ENCODE measurements at regions not wholly inside any gene's neighbourhood (a gene's known extent, or its start where the extent isn't known, plus 50 kb on each side); places are given as distances from the start of the nearest gene placed in this dataset.

DNA sequence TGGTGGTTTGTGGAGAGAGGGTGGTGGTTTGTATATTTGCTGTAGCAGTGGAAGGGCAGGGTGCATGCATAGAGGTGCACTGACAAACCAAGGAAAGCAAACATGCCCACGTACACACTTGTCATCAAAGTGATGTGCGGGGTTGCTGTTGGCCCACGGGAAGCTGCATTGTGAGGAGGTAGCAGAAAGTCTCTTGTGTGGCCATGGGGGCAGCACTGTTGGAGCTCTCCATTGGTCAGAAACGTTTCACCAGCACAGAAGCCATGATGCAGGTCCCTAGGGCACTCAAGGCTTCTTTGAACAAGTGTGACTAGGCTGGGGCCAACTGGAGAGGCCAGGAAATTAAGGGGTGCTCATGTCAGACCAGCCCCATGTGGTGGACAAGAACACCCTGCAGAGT, 174.8 kb upstream of the KLF8 start:
- TF ChIP-seq, protein P1, sequence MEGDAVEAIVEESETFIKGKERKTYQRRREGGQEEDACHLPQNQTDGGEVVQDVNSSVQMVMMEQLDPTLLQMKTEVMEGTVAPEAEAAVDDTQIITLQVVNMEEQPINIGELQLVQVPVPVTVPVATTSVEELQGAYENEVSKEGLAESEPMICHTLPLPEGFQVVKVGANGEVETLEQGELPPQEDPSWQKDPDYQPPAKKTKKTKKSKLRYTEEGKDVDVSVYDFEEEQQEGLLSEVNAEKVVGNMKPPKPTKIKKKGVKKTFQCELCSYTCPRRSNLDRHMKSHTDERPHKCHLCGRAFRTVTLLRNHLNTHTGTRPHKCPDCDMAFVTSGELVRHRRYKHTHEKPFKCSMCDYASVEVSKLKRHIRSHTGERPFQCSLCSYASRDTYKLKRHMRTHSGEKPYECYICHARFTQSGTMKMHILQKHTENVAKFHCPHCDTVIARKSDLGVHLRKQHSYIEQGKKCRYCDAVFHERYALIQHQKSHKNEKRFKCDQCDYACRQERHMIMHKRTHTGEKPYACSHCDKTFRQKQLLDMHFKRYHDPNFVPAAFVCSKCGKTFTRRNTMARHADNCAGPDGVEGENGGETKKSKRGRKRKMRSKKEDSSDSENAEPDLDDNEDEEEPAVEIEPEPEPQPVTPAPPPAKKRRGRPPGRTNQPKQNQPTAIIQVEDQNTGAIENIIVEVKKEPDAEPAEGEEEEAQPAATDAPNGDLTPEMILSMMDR (IDR thresholded peaks at IDR 0.05; ENCODE audit: poor library complexity) = no peak
- TF ChIP-seq EZH2 (IDR thresholded peaks at IDR 0.05; ENCODE audit: borderline replicate concordance) (no peak), EZH2phosphoT487 (IDR thresholded peaks at IDR 0.05; ENCODE audit: low read depth, severe bottlenecking, unreplicated experiment) (no peak)
- H3K9me3 ChIP-seq (ENCODE audit: low read depth) = no peaks in the 10 kb centered on the region
- H3K79me2 ChIP-seq = no peaks in the 10 kb centered on the region
- no peaks in the 10 kb centered on the region for H3K4me1 ChIP-seq (ENCODE audit: insufficient read depth)
- no peaks in the 10 kb centered on the region for H3K36me3 ChIP-seq (replicated peaks; ENCODE audit: insufficient read depth, low read depth)
- 83% methylated on average over 4 of the region's 4 CpGs for WGBS (ENCODE audit: low lambda C conversion rate, missing lambda C conversion rate)
- no peaks in the 10 kb centered on the region for H4K20me1 ChIP-seq (ENCODE audit: insufficient read depth, poor library complexity, severe bottlenecking)
- H3K27ac ChIP-seq = no peak overlapping the region
- no peak overlapping the region for H2AFZ ChIP-seq
- no peak for DNase-seq (ENCODE audit: low spot score)
- H3K4me2 ChIP-seq = no peak overlapping the region
- H3K4me3 ChIP-seq = no peak overlapping the region
- no peaks in the 10 kb centered on the region for H3K9me2 ChIP-seq (replicated peaks; ENCODE audit: insufficient read depth)
- no peaks in the 10 kb centered on the region for H3K27me3 ChIP-seq

DNA sequence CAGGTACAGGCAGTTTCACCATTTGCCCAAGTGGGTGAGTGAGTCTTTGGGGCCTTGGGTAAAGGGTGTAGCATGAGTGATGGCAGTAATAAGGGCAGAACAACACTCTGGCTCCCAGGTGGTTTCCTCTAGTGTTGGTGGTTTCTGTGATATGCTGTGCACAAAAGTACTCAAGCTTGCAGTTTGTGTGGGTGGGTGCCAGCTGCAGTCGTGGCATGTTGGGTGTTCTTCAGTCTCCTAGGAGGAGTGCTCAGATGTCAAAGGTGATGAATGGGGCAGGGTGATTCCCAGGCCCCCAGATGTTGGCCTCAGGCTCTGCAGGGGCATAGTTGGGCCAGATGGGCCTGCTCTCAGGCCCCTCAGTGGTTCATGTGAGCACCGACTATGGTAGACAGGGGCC, 166.1 kb upstream of the KLF8 start:
- H3K4me2 ChIP-seq = no peak overlapping the region
- TF ChIP-seq, protein P1 (IDR thresholded peaks at IDR 0.05; ENCODE audit: poor library complexity) = no peak
- TF ChIP-seq EZH2 (IDR thresholded peaks at IDR 0.05; ENCODE audit: borderline replicate concordance) = no peak
- no peak for TF ChIP-seq EZH2phosphoT487 (IDR thresholded peaks at IDR 0.05; ENCODE audit: low read depth, severe bottlenecking, unreplicated experiment)
- no peak for DNase-seq (ENCODE audit: low spot score)
- H3K9me3 ChIP-seq (ENCODE audit: low read depth) = peaks cover 9% of the 10 kb centered on the region
- H3K36me3 ChIP-seq (replicated peaks; ENCODE audit: insufficient read depth, low read depth) = no peaks in the 10 kb centered on the region
- no peaks in the 10 kb centered on the region for H4K20me1 ChIP-seq (ENCODE audit: insufficient read depth, poor library complexity, severe bottlenecking)
- H3K4me1 ChIP-seq (ENCODE audit: insufficient read depth) = no peaks in the 10 kb centered on the region
- 71% methylated on average over 2 of the region's 2 CpGs for WGBS (ENCODE audit: low lambda C conversion rate, missing lambda C conversion rate)
- H3K79me2 ChIP-seq = no peaks in the 10 kb centered on the region
- no peak overlapping the region for H3K27ac ChIP-seq
- no peak overlapping the region for H3K4me3 ChIP-seq
- H3K27me3 ChIP-seq = no peaks in the 10 kb centered on the region
- H2AFZ ChIP-seq = no peak overlapping the region
- H3K9me2 ChIP-seq (replicated peaks; ENCODE audit: insufficient read depth) = no peaks in the 10 kb centered on the region

DNA sequence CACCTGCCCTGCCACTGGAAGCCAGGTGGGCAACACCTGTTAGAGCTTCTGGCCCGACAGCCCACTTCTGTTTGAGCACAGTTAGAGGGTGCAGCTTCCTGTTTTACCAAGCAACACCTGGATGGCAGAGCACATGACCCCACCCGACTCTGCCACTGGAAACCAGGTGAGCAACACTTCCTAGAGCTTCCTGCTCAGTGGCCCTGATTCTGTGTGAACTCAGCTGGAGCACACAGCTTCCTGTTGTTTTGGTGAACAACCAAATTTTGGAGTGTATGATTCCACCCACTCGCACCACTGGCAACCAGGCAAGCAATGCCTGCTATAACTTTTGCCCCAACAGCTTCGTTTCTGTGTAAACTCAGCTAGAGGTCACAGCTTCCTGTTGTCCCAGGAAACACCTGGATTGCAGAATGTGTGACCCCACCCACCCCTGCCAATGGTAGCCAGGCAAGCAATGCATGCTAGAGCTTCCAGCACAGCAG, 163.8 kb upstream of the KLF8 start:
- WGBS (ENCODE audit: low lambda C conversion rate, missing lambda C conversion rate) = 70% methylated on average over 4 of the region's 4 CpGs
- Histone ChIP-seq H3K4me1 (ENCODE audit: insufficient read depth) (no peaks in the 10 kb centered on the region), H3K4me2 (no peak overlapping the region), H4K20me1 (ENCODE audit: insufficient read depth, poor library complexity, severe bottlenecking) (no peaks in the 10 kb centered on the region), H2AFZ (no peak overlapping the region), H3K9me2 (replicated peaks; ENCODE audit: insufficient read depth) (no peaks in the 10 kb centered on the region), H3K9me3 (ENCODE audit: low read depth) (peaks cover 9% of the 10 kb centered on the region), H3K36me3 (replicated peaks; ENCODE audit: insufficient read depth, low read depth) (no peaks in the 10 kb centered on the region), H3K4me3 (no peak overlapping the region), H3K79me2 (no peaks in the 10 kb centered on the region), H3K27me3 (no peaks in the 10 kb centered on the region), H3K27ac (no peak overlapping the region)
- TF ChIP-seq, protein P1 (IDR thresholded peaks at IDR 0.05; ENCODE audit: poor library complexity) = no peak
- TF ChIP-seq EZH2 (IDR thresholded peaks at IDR 0.05; ENCODE audit: borderline replicate concordance) (no peak), EZH2phosphoT487 (IDR thresholded peaks at IDR 0.05; ENCODE audit: low read depth, severe bottlenecking, unreplicated experiment) (no peak)
- DNase-seq (ENCODE audit: low spot score) = no peak
